ENCODE measurements at regions not wholly inside any gene's neighbourhood (a gene's known extent, or its start where the extent isn't known, plus 50 kb on each side); places are given as distances from the start of the nearest gene placed in this dataset.

DNA sequence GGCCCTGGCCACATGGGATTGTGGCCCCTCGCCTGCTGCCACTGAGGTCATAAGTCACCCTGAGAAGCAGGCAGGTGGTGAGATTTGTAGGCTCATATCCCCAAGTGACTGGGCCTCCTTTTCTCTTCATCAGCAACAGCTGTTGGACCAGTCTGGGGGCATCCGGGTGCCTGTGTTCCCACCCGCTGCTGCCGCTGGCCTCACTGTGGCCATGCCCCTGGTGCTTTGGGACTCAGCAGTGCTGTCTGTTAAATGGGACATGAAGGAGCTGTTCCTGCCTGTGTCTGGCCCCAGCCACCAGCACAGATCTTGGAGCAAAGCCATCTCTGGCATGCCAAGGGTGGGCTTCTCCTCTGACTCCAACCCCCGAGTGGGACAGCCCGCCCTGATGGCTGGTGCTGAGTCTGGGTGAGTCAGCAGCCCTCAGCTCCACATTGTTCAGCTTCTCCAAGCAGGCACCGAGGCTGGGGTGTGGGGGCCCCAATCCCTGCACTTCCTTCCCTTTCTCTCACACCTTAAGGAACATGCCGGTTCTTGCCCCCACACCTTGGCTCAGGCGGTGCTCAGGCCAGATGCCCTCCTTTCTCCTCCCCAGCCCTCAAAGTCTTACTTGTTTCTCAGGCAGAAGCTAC lies 207.9 kb downstream of the GLI2 start:
- DNase-seq = no peak
- ChIA-PET CTCF (no interaction called here), POLR2A (no interaction called here)
- Mint-ChIP-seq H3K4me1 (no peaks in the 10 kb centered on the region), H3K27me3 (no peaks in the 10 kb centered on the region), H3K36me3 (ENCODE audit: low read depth) (no peaks in the 10 kb centered on the region), H3K4me3 (no peak overlapping the region), H3K9me3 (no peaks in the 10 kb centered on the region), H3K27ac (no peak overlapping the region)

DNA sequence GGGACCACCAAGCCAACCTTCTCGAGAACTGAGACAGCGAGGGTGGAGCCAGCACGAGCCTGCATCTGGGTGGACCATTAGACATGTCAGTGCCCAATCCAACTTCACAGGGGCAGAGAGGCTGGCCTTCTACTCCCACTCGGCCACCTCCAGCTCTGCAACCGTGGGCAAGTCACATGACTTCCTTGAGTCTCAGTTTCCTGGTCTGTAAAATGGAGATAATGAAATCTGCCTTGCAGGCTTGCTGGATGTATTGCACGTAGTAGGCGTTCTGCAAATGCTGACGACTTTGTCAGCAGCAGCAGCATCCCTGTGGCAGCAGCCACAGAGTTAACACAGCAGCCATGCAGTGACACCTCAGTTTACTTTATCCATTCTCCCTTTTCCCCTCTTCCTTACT lies 208.9 kb downstream of the GLI2 start:
- Mint-ChIP-seq H3K4me1 (no peaks in the 10 kb centered on the region), H3K9me3 (no peaks in the 10 kb centered on the region), H3K27ac (no peak overlapping the region), H3K4me3 (no peak overlapping the region), H3K36me3 (ENCODE audit: low read depth) (no peaks in the 10 kb centered on the region), H3K27me3 (no peaks in the 10 kb centered on the region)
- CTCF ChIA-PET = no interaction called here
- no peak for DNase-seq
- POLR2A ChIA-PET = no interaction called here

DNA sequence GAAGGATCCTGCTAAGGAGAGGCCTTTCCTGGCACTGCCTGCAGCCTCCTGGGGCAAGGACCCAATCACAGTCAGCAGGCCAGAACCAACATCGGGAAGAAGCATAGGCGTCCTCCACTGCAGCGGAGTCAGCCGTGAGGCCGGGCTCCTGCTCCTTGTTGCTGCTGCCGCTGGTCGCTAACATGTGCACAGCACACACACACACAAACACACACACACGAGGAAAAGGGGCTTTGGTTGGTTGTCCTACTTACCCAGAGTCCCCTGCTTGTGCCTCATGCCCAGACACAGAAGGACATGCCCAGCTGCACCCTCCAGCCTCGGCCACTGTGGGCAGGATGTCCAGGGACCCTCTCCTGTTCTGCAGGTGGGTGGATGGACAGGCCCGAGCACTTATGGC lies 209.4 kb downstream of the GLI2 start:
- Mint-ChIP-seq H3K4me1 (peaks cover 3% of the 10 kb centered on the region), H3K9me3 (no peaks in the 10 kb centered on the region), H3K27ac (no peak overlapping the region), H3K27me3 (no peaks in the 10 kb centered on the region), H3K36me3 (ENCODE audit: low read depth) (no peaks in the 10 kb centered on the region), H3K4me3 (no peak overlapping the region)
- CTCF ChIA-PET = no interaction called here
- DNase-seq = no peak
- POLR2A ChIA-PET = interaction anchor here (0.7 kb wide), 1 partner anchor 187 kb away, joined by 3 read pairs; no protein-coding TSS in a partner anchor

DNA sequence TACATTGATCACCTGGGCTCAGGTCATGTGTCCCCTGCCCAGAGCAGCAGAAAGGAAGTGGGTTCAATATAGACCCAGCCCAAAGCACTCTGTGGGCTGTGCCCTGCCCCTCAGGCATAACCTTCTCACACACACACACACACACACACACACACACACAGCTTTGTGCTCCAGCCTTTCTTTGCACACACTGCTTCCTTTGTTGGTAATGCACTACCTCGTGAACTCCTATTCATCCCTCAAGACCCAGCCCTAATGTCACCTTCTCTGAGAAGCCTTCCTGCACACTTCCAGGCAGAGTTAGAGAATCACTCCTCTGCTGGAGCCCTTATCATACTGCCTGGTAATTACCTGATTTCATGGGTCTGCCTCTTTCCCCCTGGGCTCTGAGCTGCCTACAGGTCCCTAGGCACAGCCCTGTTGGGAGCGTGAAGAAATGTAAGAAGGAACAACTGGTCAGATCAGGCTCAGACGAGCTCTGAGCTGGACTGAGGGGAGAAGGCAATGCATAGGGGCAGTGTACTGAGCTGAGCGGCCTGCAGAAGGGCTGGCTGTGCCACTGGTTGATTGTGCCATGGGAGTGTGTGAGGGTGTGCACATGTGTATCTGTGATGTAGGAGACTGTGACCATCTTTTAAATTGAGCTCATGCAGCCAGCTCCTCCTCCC lies 210.3 kb downstream of the GLI2 start:
- Mint-ChIP-seq H3K27me3 (no peaks in the 10 kb centered on the region), H3K36me3 (ENCODE audit: low read depth) (no peaks in the 10 kb centered on the region), H3K4me1 (peaks cover 4% of the 10 kb centered on the region), H3K9me3 (no peaks in the 10 kb centered on the region), H3K4me3 (no peak overlapping the region), H3K27ac (no peak overlapping the region)
- ChIA-PET CTCF (no interaction called here), POLR2A (interaction anchor here (0.7 kb wide), 1 partner anchor 186 kb away, joined by 3 read pairs; no protein-coding TSS in a partner anchor)
- no peak for DNase-seq

DNA sequence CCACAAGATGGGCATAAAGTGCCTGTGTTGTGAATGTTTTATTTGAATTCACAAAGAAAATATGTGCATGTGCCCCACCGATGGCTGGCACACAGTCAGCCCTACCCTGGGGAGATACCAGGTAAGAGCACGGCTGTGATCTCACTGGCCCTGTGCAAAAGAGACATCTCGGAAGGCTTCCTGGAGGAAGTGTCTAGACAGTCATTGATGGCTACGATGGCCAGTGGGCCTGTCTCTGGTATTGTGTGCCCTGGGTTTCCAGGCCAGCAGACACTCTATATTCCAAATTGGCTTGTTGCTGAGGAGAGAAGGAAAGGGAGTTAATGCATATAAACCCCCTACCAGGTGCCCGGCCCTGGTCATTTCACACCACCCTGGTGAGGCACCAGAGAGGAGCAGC lies 211.7 kb downstream of the GLI2 start:
- H3K4me3 Mint-ChIP-seq = no peak overlapping the region
- CTCF ChIA-PET = no interaction called here

DNA sequence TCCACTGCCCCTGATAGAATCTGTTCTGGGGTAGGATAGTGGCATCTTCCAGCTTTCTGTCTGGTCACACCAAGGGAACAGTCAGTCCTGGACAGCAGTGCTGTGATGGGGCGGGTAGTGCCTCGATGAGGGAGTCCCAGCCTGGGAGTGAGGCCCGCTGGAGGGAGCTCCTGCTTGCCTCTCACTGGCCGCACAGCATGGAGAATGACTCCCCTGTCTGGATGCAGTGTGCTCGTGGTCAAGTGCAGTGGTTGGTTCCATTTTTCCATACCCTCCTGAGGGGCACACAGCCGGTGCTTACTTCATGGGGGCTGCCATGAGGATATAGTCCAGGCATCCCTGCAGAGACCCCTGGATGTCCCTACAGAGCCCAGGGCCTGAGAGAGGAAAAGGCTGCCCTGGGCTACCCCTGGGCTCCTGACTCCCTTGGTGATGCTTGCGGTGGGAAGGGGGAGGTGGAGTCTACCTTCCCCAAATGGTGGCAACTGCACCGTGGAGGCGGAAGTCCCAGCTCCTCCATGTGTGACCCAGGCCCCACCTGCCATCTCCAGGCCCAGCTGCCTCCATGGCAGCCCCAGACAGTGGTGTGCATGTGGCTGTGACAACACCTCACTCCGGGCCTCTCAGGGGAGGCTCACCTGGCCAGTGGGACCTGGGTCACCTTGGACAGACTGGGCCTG lies 212.5 kb downstream of the GLI2 start:
- CTCF ChIA-PET = no interaction called here
- no peaks in the 10 kb centered on the region for H3K9me3 Mint-ChIP-seq
- peaks cover 4% of the 10 kb centered on the region for H3K4me1 Mint-ChIP-seq
- POLR2A ChIA-PET = no interaction called here
- no peak overlapping the region for H3K4me3 Mint-ChIP-seq
- H3K27me3 Mint-ChIP-seq = no peaks in the 10 kb centered on the region
- no peak for DNase-seq
- no peaks in the 10 kb centered on the region for H3K36me3 Mint-ChIP-seq (ENCODE audit: low read depth)
- H3K27ac Mint-ChIP-seq = no peak overlapping the region

More for the DNA sequence above, 211.7 kb downstream of the GLI2 start:
- POLR2A ChIA-PET = no interaction called here
- no peak overlapping the region for H3K27ac Mint-ChIP-seq
- H3K9me3 Mint-ChIP-seq = no peaks in the 10 kb centered on the region
- no peaks in the 10 kb centered on the region for H3K27me3 Mint-ChIP-seq
- no peaks in the 10 kb centered on the region for H3K36me3 Mint-ChIP-seq (ENCODE audit: low read depth)
- peaks cover 4% of the 10 kb centered on the region for H3K4me1 Mint-ChIP-seq
- DNase-seq = no peak

DNA sequence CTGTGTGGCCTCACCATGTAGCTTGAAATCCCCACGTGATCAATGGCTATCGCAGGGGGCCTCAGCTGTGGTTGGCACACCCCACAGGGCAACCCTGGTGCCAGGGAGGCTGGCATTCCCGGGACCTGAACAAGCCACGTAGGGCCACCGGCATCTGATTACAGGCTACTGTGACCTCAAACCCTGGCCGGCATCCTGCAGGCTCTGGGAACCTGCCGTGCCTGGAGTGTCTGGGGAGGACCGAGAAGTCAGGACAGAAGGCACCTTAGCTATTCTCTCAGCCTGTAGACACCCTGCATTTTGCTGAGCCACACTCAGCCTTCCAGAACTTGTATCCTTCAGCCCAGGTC lies 213.0 kb downstream of the GLI2 start:
- Mint-ChIP-seq H3K27ac (no peak overlapping the region), H3K4me3 (no peak overlapping the region), H3K9me3 (no peaks in the 10 kb centered on the region), H3K4me1 (peaks cover 4% of the 10 kb centered on the region), H3K36me3 (ENCODE audit: low read depth) (no peaks in the 10 kb centered on the region), H3K27me3 (no peaks in the 10 kb centered on the region)
- ChIA-PET POLR2A (no interaction called here), CTCF (interaction anchor here (0.5 kb wide), 1 partner anchor 260 kb away, joined by 3 read pairs; no protein-coding TSS in a partner anchor)
- DNase-seq = no peak

DNA sequence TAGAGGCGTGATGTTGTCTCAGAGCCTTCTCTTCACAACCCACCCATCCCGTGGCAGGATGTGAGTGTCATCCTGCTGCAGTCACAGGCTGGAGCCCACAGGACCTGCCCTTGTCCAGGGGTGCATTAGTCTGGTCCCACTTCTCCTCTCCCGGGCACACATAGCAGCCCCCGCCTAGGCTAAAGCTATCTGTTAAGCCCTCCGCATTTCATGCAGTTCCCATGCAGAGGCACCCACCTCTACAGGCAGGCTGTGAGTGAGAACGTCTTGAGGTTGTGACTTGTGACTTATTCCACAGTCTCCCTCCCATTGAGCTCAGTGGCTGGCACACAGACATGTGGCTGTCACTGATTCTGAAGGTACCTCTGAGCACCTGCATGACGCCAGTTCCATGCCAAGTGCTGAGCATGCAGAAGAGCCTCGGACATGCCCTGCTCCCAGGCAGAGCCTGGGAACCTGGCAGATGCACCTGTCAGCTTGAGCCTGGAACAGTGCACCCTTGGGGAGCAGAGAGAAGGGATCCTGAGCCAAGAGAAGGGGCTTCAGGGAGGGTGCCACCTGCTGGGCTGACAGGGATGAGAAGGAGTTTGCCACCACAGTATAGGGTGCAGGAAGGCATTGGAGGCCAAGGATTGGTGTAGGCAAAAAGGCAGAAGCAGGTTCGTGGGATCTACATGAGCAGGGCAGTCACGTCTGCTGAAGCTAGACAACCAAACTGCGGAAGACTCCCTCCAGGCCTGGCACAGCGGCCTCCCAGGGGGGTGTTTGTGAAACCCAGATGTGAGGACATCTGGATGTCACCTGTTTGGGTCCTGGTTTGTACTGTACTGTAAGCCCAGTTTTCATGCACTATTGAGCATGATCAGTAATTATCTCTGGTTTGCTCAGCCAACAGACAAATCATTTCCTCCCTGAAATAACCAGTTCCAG lies 213.6 kb downstream of the GLI2 start:
- no peak for DNase-seq
- CTCF ChIA-PET = interaction anchor here (0.5 kb wide), 1 partner anchor 261 kb away, joined by 3 read pairs; no protein-coding TSS in a partner anchor
- no peaks in the 10 kb centered on the region for H3K36me3 Mint-ChIP-seq (ENCODE audit: low read depth)
- H3K4me1 Mint-ChIP-seq = peaks cover 4% of the 10 kb centered on the region
- POLR2A ChIA-PET = no interaction called here
- H3K4me3 Mint-ChIP-seq = no peak overlapping the region
- no peaks in the 10 kb centered on the region for H3K9me3 Mint-ChIP-seq
- no peaks in the 10 kb centered on the region for H3K27me3 Mint-ChIP-seq
- H3K27ac Mint-ChIP-seq = no peak overlapping the region

DNA sequence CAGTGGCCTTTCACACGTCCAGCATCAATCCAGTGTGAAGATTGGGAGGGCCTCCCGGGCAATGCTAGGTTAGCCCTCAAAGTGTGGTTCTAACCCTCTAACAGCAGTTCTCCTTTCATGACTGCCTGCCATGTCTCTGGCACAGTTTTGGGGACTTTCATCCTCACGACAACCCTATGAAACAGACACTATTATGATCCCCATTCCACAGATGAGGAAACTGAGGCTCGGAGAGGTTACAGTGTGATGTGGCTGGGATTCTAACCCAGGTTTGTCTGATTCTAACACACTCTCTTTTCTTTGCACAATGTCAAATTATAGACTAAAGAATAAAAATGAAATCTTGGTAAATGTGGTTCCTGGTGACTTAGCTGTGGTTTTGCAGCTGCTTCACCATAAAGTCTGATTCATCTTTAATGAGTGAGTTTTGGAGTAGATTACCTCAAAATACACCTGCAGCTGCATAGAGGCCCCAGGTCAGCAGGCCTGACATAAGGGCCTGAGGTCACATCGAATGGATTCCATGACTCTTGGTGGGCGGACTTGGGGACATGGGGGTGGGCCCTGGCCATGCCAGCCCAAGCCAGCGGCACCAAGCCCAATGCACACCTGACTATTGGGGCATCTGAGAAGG lies 214.4 kb downstream of the GLI2 start:
- Mint-ChIP-seq H3K36me3 (ENCODE audit: low read depth) (no peaks in the 10 kb centered on the region), H3K4me3 (no peak overlapping the region), H3K9me3 (no peaks in the 10 kb centered on the region), H3K4me1 (peaks cover 4% of the 10 kb centered on the region), H3K27me3 (no peaks in the 10 kb centered on the region), H3K27ac (no peak overlapping the region)
- DNase-seq = no peak
- POLR2A ChIA-PET = no interaction called here
- CTCF ChIA-PET = no interaction called here

DNA sequence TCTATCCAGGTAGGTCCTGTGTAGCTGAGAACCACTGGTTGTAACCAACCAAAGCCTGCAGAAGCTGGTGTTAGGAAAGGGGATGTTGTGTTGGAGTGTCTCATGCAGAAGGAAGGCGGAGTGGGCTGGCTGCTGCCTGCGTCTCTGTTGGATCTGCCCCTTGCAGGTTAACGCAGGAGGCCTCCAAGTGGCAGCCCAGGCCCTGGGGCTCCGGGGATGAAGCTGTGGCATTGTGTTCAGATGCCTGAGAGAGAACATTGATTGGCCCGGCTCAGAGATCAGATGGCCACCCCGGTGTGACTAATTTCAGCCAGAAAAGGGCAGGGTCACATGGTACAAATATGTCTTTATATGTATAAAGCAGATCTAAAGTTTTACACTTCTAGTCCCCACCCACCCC lies 216.0 kb downstream of the GLI2 start:
- Mint-ChIP-seq H3K27me3 (no peaks in the 10 kb centered on the region), H3K9me3 (no peaks in the 10 kb centered on the region), H3K4me1 (peaks cover 4% of the 10 kb centered on the region), H3K27ac (no peak overlapping the region), H3K36me3 (ENCODE audit: low read depth) (no peaks in the 10 kb centered on the region), H3K4me3 (no peak overlapping the region)
- ChIA-PET POLR2A (no interaction called here), CTCF (no interaction called here)
- no peak for DNase-seq

DNA sequence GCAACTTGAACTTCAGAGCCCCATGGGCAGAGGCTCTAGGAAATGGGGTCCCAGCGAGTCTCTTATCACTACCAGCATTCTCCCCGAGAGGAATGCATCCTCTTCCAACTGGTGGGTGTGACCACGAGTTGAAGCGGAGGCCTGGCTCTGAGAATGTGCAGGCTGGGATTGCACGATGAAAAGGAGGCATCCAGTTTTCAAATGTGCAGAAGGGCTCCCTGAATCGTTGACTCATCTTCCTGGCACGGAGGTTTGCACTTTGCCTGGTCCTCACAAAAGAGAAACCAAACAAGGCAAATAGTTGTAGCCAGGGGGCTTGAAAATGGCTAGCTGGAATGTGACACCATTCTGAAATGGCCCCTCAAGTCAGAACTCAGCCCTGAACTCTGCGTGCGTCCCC lies 216.7 kb downstream of the GLI2 start:
- Mint-ChIP-seq H3K36me3 (ENCODE audit: low read depth) (no peaks in the 10 kb centered on the region), H3K27ac (no peak overlapping the region), H3K4me3 (no peak overlapping the region), H3K27me3 (no peaks in the 10 kb centered on the region), H3K9me3 (no peaks in the 10 kb centered on the region), H3K4me1 (peaks cover 4% of the 10 kb centered on the region)
- no peak for DNase-seq
- ChIA-PET POLR2A (no interaction called here), CTCF (no interaction called here)

DNA sequence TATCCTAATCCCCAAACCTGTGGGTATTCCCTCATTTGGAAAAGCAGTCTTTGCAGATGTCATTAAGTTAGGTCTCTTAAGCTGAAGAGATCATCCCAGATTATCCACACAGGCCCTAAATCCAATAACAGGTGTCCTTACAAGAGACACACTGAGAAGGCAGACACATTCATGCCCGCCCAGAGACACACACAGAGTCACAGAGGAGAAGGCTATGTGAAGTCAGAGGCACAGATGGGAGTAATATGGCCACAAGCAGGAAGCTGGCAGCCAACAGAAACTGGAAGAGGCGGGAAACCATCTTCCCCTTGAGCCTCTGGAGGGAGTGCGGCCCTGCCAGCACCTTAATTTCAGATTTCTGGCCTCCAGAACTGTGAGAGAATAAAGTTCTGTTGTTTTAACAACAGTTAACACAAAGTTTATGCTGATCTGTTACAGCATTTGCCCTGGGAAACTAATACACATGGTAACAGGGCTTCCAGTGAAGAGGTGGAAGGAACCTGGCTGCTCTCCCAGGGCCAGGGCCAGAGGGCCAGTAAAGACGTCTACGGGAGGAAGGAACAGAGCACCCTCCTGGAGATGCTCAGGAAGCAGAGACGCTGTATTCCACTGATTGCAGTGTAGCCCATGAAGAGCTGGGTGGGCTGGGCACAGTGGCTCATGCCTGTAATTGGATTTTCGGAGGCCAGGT lies 217.5 kb downstream of the GLI2 start:
- ChIA-PET CTCF (no interaction called here), POLR2A (no interaction called here)
- DNase-seq = no peak
- Mint-ChIP-seq H3K9me3 (no peaks in the 10 kb centered on the region), H3K4me3 (no peak overlapping the region), H3K36me3 (ENCODE audit: low read depth) (no peaks in the 10 kb centered on the region), H3K27me3 (no peaks in the 10 kb centered on the region), H3K4me1 (peaks cover 4% of the 10 kb centered on the region), H3K27ac (no peak overlapping the region)
